H9 (cell line): ENCODE measurements at regions not wholly inside any gene's neighbourhood (a gene's known extent, or its start where the extent isn't known, plus 50 kb on each side); places are given as distances from the start of the nearest gene placed in this dataset.
"Not testable (repeated sequence)": the region's sequence is repeated elsewhere in the genome, so short reads cannot be mapped to it uniquely, and the experiment has no call there.

ENCODE experiments used
- DNase-seq: peaks from one replicate; pipeline ENCODE4 v3.0.0-alpha.2; 2017
- H2AFZ ChIP-seq: one replicate; pipeline ENCODE4 v1.6.1; 2013; ENCODE audit warnings: mild to moderate bottlenecking, low read length, control low read depth, moderate library complexity
- H2AK5ac ChIP-seq: 2 replicates; pipeline ENCODE4 v1.6.1; 2013; ENCODE audit warnings: low read length, control low read depth, mixed read lengths; ENCODE audit not compliant: insufficient read length
- H2BK120ac ChIP-seq: one replicate; pipeline ENCODE4 v1.6.1; 2013; ENCODE audit warnings: low read depth, mild to moderate bottlenecking, low read length, control low read depth, inconsistent platforms; ENCODE audit not compliant: poor library complexity, severe bottlenecking
- H2BK12ac ChIP-seq: 2 replicates; pipeline ENCODE4 v1.6.1; 2013; ENCODE audit warnings: low read length, control low read depth, mixed read lengths, low read depth; ENCODE audit not compliant: insufficient read length
- H2BK15ac ChIP-seq: 2 replicates; pipeline ENCODE4 v1.6.1; 2013; ENCODE audit warnings: low read depth, low read length, control low read depth
- H2BK20ac ChIP-seq: one replicate; pipeline ENCODE4 v1.6.1; 2013; ENCODE audit warnings: low read depth, mild to moderate bottlenecking, low read length, control low read depth, inconsistent platforms; ENCODE audit not compliant: poor library complexity, severe bottlenecking
- H2BK5ac ChIP-seq: 2 replicates; pipeline ENCODE4 v1.6.1; 2013; ENCODE audit warnings: low read length, control low read depth, mixed read lengths; ENCODE audit not compliant: insufficient read length
- H3K14ac ChIP-seq: 2 replicates; pipeline ENCODE4 v1.6.1; 2013; ENCODE audit warnings: low read length, control low read depth; ENCODE audit not compliant: insufficient read depth
- H3K18ac ChIP-seq: 2 replicates; pipeline ENCODE4 v1.6.1; 2013; ENCODE audit warnings: low read depth, mild to moderate bottlenecking, mixed read lengths, low read length, control low read depth; ENCODE audit not compliant: insufficient read length
- H3K23ac ChIP-seq: 2 replicates; pipeline ENCODE4 v1.6.1; 2013; ENCODE audit warnings: low read length, control low read depth, mixed read lengths, low read depth; ENCODE audit not compliant: insufficient read length
- H3K23me2 ChIP-seq: 2 replicates; pipeline ENCODE4 v1.6.1; 2013; ENCODE audit warnings: low read depth, mild to moderate bottlenecking, mixed read lengths, low read length, control low read depth; ENCODE audit not compliant: insufficient read length, poor library complexity, severe bottlenecking
- H3K27ac ChIP-seq: 2 replicates; pipeline ENCODE4 v1.5.1; 2013; ENCODE audit warnings: low read length, control low read depth, mixed read lengths, low read depth; ENCODE audit not compliant: insufficient read length
- H3K27me3 ChIP-seq: 2 replicates; pipeline ENCODE4 v1.6.1; 2013; ENCODE audit warnings: low read length, control low read depth, inconsistent platforms; ENCODE audit not compliant: insufficient read depth
- H3K4ac ChIP-seq: 2 replicates; pipeline ENCODE4 v1.6.1; 2013; ENCODE audit warnings: low read depth, mild to moderate bottlenecking, control low read depth, inconsistent platforms, low read length, moderate library complexity
- H3K4me1 ChIP-seq: 2 replicates; pipeline ENCODE4 v1.6.1; 2013; ENCODE audit warnings: low read length, control low read depth, inconsistent platforms; ENCODE audit not compliant: insufficient read depth
- H3K4me2 ChIP-seq: 2 replicates; pipeline ENCODE4 v1.6.1; 2013; ENCODE audit warnings: low read length, control low read depth, mixed read lengths; ENCODE audit not compliant: insufficient read length, insufficient read depth
- H3K56ac ChIP-seq: 2 replicates; pipeline ENCODE4 v1.6.1; 2013; ENCODE audit warnings: low read depth, mild to moderate bottlenecking, mixed read lengths, low read length, control low read depth; ENCODE audit not compliant: insufficient read length
- H3K79me1 ChIP-seq: 2 replicates; pipeline ENCODE4 v1.6.1; 2013; ENCODE audit warnings: low read depth, mild to moderate bottlenecking, moderate library complexity, low read length, control low read depth, inconsistent platforms; ENCODE audit not compliant: insufficient read depth, poor library complexity, severe bottlenecking
- H3K79me2 ChIP-seq: 2 replicates; pipeline ENCODE4 v1.6.1; 2013; ENCODE audit warnings: low read length, control low read depth, inconsistent platforms; ENCODE audit not compliant: insufficient read depth
- H3K9ac ChIP-seq: 2 replicates; pipeline ENCODE4 v1.6.1; 2013; ENCODE audit warnings: low read length, control low read depth, mixed read lengths; ENCODE audit not compliant: insufficient read length; ENCODE audit errors: extremely low read depth
- H3K9me3 ChIP-seq: one replicate; pipeline ENCODE4 v1.6.1; 2013; ENCODE audit warnings: low read depth, low read length, inconsistent platforms; ENCODE audit not compliant: control insufficient read depth
- H3T11ph ChIP-seq: one replicate; pipeline ENCODE4 v1.6.1; 2013; ENCODE audit warnings: mild to moderate bottlenecking, low read length, control low read depth, inconsistent platforms
- H4K20me1 ChIP-seq: one replicate; pipeline ENCODE4 v1.6.1; 2013; ENCODE audit not compliant: control insufficient read depth, insufficient read length, insufficient read depth
- H4K5ac ChIP-seq: 2 replicates; pipeline ENCODE4 v1.6.1; 2013; ENCODE audit warnings: low read depth, mild to moderate bottlenecking, mixed read lengths, low read length, control low read depth; ENCODE audit not compliant: insufficient read length
- H4K8ac ChIP-seq: replicated peaks from 2 replicates; pipeline ENCODE4 v1.6.1; 2013; ENCODE audit warnings: low read length, control low read depth, mixed read lengths, low read depth; ENCODE audit not compliant: insufficient read length
- H4K91ac ChIP-seq: 2 replicates; pipeline ENCODE4 v1.6.1; 2013; ENCODE audit warnings: low read depth, mild to moderate bottlenecking, moderate library complexity, mixed read lengths, low read length, control low read depth; ENCODE audit not compliant: insufficient read length
- H3K27ac Mint-ChIP-seq, 3 experiments: 2 replicates in 2 of 3; 3 replicates in 1 of 3; pipeline ENCODE4 v1.8.0; 2020 to 2021; ENCODE audit warnings: mixed read lengths in 3 of 3, mild to moderate bottlenecking in 1 of 3, moderate library complexity in 1 of 3
- H3K27me3 Mint-ChIP-seq: 2 replicates; pipeline ENCODE4 v1.8.0; 2021; ENCODE audit warnings: low read depth, mild to moderate bottlenecking, moderate library complexity, mixed read lengths
- H3K36me3 Mint-ChIP-seq, 3 experiments: 2 replicates in 2 of 3; 3 replicates in 1 of 3; pipeline ENCODE4 v1.8.0; 2020 to 2021; ENCODE audit warnings: low read depth in 3 of 3, mixed read lengths in 3 of 3; ENCODE audit not compliant: insufficient read depth in 1 of 3
- H3K4me1 Mint-ChIP-seq, 2 experiments: 2 replicates each; pipeline ENCODE4 v1.8.0; 2020; ENCODE audit warnings: mixed read lengths in 2 of 2
- H3K4me3 Mint-ChIP-seq, 2 experiments: 2 replicates in 1 of 2; 3 replicates in 1 of 2; pipeline ENCODE4 v1.8.0; 2020 to 2021; ENCODE audit warnings: mild to moderate bottlenecking in 2 of 2, mixed read lengths in 2 of 2, moderate library complexity in 1 of 2
- H3K9me3 Mint-ChIP-seq, 2 experiments: 2 replicates in 1 of 2; 3 replicates in 1 of 2; pipeline ENCODE4 v1.8.0; 2020; ENCODE audit warnings: mild to moderate bottlenecking in 2 of 2, mixed read lengths in 2 of 2, moderate library complexity in 1 of 2
- WGBS: extraction: QIAGEN DNeasy Blood & Tissue Kit; methylation state at CpG from one replicate; pipeline ENCODE4 v1.1.7; 2013; ENCODE audit warnings: missing lambda C conversion rate, low lambda C conversion rate, mixed read lengths; ENCODE audit not compliant: insufficient read length; ENCODE audit errors: extremely low coverage; 5-methylcytosine and 5-hydroxymethylcytosine counted together

DNA sequence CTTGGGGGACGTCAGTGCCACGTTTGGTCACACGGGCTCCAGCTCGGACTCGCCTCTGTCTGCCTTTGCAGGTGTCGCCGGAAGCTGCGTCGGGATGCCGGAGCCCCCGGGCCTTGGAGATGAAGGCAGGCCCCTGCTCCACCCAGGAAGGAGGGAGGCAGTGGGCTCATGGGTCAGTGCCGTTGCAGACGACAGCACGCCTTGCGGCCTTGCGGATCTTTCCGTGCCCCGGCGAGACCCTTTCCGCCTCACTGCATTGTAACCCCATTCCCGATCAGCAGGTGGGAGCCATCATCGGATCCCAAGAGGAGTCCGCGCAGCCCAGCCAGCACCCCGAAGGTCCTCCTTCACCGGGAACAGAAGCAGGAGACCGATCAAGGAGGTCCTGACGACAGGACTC is 1422.2 kb upstream of the PCDH10 start:
- H4K5ac ChIP-seq, H3K56ac ChIP-seq, H4K20me1 ChIP-seq, H3K27ac ChIP-seq, H2BK12ac ChIP-seq, H3K27ac Mint-ChIP-seq, H2AK5ac ChIP-seq, H3K79me1 ChIP-seq, H4K8ac ChIP-seq, H3K4me3 Mint-ChIP-seq, DNase-seq, H3K9me3 ChIP-seq, H3K27me3 Mint-ChIP-seq, H3K4me1 ChIP-seq, H3K14ac ChIP-seq, H3K4me1 Mint-ChIP-seq, H3K23me2 ChIP-seq, H3K23ac ChIP-seq, H2BK15ac ChIP-seq, H3K4me2 ChIP-seq, H4K91ac ChIP-seq, H3K4ac ChIP-seq, H2BK5ac ChIP-seq, H2AFZ ChIP-seq, H3K9ac ChIP-seq, H2BK120ac ChIP-seq, H2BK20ac ChIP-seq, H3K18ac ChIP-seq, H3K79me2 ChIP-seq, H3T11ph ChIP-seq, H3K27me3 ChIP-seq: not testable (repeated sequence)
- no CpG with 5 or more reads among the region's 28 CpGs for WGBS
- Mint-ChIP-seq H3K36me3 (peaks cover 0 to 25% (median 8%) of the 10 kb centered on the region in 3 experiments; a peak in 5 of 7 replicates), H3K9me3 (peaks cover 19 to 22% of the 10 kb centered on the region in 2 experiments)

DNA sequence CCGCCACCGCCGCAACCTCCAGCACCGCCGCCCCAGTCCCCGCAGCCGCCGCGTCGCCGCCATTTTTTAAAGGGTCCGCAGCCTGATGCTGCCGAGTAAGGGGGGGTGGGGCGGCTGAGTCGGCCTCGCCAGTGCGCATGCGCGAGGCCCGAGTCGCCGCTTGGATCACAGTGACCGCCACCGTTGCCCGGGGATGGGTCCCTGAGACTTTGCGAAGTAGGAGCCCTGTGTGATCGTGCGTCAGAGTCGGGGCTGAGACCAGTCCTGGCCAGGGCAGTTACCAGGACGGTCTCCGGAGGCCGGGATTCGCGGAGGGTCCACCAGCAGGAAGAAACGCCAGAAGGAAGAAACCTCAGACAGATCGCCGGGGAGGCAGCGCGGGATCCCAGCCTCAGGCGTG is 1421.7 kb upstream of the PCDH10 start:
- not testable (repeated sequence) for H3K56ac ChIP-seq, H3K27ac ChIP-seq, H3K4me1 ChIP-seq, H2BK15ac ChIP-seq, H2BK12ac ChIP-seq, H2BK5ac ChIP-seq, H3K18ac ChIP-seq, H3K27me3 Mint-ChIP-seq, H3K27me3 ChIP-seq, H3K23ac ChIP-seq, H3K79me2 ChIP-seq, H2AFZ ChIP-seq, H3K4ac ChIP-seq, H2BK20ac ChIP-seq, H3K14ac ChIP-seq, H3K23me2 ChIP-seq, H4K8ac ChIP-seq, H3K9ac ChIP-seq, H3K79me1 ChIP-seq, H2BK120ac ChIP-seq, H3K4me1 Mint-ChIP-seq, H4K91ac ChIP-seq, H3K9me3 ChIP-seq, H3K4me2 ChIP-seq, DNase-seq, H4K20me1 ChIP-seq, H3T11ph ChIP-seq, H2AK5ac ChIP-seq, H4K5ac ChIP-seq, H3K4me3 Mint-ChIP-seq, H3K27ac Mint-ChIP-seq
- H3K9me3 Mint-ChIP-seq = peaks cover 18 to 22% of the 10 kb centered on the region in 2 experiments
- no CpG with 5 or more reads among the region's 40 CpGs for WGBS
- H3K36me3 Mint-ChIP-seq = peaks cover 0 to 25% (median 8%) of the 10 kb centered on the region in 3 experiments; a peak in 5 of 7 replicates
